ENCODE measurements at regions not wholly inside any gene's neighbourhood (a gene's known extent, or its start where the extent isn't known, plus 50 kb on each side); places are given as distances from the start of the nearest gene placed in this dataset.
"Not testable (repeated sequence)": the region's sequence is repeated elsewhere in the genome, so short reads cannot be mapped to it uniquely, and the experiment has no call there.

DNA sequence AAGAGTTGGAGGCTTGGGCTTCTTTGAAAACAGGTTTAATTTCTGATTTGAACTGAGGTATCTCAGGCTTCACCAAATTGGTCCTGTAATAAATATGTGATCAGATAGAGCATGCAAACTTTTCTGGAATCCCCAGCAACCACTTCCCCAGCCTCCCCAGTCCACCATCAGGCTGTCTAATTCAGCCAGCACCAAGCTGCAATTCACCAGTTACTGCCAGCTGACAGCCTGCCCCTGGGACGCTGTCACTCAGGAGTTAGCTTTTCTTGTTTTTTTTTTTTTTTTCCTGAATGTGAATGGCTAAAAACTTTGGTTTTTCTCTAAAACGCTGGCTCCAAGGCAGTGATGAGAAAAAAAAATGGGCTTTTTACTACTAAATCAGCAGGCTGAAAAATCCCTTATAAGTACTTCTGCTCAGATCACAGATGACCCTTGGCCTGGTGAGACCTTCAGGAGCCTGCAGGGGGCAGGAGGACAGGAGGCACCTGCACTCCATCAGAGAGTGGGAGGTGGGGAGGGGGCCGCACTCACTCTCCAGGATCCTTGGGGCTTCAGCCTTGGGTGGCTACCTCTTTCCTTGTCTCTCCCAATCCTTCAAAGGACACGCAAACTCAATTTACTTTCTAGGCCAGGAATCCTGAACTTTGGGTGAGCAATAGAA lies 349.4 kb downstream of the GATA3 start:
- TF ChIP-seq, protein P1, sequence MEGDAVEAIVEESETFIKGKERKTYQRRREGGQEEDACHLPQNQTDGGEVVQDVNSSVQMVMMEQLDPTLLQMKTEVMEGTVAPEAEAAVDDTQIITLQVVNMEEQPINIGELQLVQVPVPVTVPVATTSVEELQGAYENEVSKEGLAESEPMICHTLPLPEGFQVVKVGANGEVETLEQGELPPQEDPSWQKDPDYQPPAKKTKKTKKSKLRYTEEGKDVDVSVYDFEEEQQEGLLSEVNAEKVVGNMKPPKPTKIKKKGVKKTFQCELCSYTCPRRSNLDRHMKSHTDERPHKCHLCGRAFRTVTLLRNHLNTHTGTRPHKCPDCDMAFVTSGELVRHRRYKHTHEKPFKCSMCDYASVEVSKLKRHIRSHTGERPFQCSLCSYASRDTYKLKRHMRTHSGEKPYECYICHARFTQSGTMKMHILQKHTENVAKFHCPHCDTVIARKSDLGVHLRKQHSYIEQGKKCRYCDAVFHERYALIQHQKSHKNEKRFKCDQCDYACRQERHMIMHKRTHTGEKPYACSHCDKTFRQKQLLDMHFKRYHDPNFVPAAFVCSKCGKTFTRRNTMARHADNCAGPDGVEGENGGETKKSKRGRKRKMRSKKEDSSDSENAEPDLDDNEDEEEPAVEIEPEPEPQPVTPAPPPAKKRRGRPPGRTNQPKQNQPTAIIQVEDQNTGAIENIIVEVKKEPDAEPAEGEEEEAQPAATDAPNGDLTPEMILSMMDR (IDR thresholded peaks at IDR 0.05), result no peak
- DNase-seq (ENCODE audit: low spot score) (no peak), ATAC-seq (ENCODE audit: low FRiP score) (no peak)

DNA sequence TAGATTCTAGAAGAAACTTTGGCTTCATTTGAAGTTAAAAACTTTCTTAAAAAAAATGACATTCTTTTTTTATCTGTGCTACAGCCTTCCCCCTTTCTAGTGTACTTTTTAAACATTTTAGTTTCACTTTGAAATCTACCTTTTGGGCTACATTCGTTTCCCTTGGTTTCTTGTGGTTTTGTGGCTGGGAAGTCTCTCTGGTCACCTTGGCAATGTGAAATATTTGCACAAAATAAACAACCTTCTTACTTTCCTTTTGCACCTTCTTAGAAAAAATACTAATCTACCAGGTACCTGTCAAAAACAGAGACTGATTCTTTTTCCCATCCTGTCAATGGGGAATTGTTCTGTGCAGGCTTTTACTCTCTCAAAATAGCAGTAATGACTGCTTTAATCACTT lies 350.2 kb downstream of the GATA3 start:
- ATAC-seq (ENCODE audit: low FRiP score), result no peak
- TF ChIP-seq, protein P1 (IDR thresholded peaks at IDR 0.05), result no peak
- no peak for DNase-seq (ENCODE audit: low spot score)

DNA sequence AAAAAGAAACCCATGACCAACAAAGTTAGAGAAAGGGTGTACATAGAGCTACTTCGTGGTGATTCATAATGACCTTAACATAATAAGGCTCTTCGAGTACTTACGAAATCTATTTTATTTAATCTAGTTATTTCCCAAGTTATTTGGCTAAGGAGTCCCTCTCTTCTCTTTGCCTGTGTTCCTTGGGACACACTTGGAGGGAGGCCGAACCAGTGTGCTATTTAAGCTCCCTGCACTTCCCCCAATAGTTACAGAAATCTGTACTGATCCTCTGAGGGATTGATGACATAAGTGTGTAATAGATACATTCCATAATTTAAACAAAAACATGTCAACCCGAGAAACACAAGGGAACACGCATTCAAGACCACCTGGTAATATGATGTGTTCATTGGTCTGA lies 351.1 kb downstream of the GATA3 start:
- DNase-seq (ENCODE audit: low spot score), result no peak
- TF ChIP-seq, protein P1 (IDR thresholded peaks at IDR 0.05), result no peak
- ATAC-seq (ENCODE audit: low FRiP score), result no peak

DNA sequence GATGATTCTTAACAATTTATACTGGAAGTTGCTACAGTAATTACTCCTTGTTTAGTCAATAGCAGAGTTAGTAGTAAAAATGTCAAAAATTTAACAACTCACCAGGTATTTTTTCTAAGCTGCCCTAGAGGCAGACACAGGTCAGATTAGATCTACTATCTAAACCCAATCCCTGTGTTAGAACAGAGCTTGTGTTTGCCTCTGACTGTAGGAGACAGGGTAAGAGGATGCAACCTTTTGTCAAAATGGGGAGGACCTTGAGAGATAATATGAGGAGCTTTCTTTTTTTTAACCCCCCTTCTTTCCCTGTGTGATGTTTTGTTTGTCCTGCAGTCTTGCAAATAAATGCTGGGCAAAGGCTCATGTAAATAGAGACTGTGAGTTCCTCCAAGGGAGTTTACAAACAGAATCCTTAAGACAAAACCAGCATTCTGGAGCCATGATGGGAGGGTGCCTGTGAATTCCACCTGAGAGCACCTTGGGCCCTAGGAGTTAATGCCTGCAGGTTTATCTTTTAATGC lies 353.1 kb downstream of the GATA3 start:
- DNase-seq (ENCODE audit: low spot score), result no peak
- TF ChIP-seq, protein P1 (IDR thresholded peaks at IDR 0.05), result no peak
- no peak for ATAC-seq (ENCODE audit: low FRiP score)

DNA sequence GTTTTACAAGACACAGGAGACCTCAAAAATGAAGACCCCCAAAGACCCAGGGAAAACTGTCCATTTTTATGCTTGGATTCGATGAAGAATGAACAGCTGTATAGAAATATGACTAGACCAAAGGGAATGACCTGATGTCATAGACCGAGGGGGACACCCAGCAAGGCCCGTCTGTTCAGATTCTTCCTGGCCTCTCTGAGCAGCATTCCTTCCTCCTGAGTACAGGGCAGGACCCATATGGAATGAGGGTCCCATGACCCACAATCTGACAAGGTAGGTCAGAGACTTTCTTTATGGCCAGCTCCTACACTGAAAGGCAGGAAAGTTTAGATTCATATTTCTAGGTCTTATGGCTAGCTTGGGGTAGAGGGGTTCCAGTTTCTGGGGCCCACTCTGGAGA lies 356.0 kb downstream of the GATA3 start:
- TF ChIP-seq, protein P1 (IDR thresholded peaks at IDR 0.05), result no peak
- no peak for DNase-seq (ENCODE audit: low spot score)
- no peak for ATAC-seq (ENCODE audit: low FRiP score)

DNA sequence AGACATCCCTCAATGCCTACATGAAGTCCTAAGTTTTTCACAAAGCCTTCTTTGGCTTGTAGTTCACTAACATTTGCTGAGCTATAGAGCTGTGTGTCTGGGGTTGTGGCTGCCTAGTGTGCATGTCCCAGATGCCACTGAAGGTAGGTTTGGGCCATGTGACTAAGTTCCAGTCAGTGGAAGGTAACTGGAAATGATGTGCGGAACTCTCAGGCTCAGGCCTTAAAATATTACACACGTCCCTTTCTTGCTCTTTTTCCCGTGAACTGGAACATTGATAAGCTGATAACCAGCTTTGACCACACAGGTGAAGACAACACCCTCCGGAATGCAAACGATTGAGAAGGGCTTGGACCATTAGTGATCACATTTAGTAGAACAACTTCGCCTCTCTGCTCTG lies 358.1 kb downstream of the GATA3 start:
- ATAC-seq (ENCODE audit: low FRiP score) (no peak), DNase-seq (ENCODE audit: low spot score) (no peak)
- TF ChIP-seq, protein P1 (IDR thresholded peaks at IDR 0.05), result no peak

DNA sequence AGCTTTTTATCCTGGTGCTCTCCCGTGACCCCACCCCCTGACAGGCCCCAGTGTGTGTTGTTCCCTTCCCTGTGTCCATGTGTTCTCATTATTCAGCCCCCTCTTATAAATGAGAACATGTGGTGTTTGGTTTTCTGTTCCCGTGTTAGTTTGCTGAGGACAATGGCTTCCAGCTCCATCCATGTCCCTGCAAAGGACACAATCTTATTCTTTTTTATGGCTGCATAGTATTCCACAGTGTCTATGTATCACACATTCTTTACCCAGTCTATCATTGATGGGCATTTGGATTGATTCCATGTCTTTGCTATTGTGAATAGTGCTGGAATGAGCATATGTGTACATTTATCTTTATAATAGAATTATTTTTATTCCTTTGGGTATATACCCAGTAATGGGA lies 360.5 kb downstream of the GATA3 start:
- DNase-seq (ENCODE audit: low spot score); ATAC-seq (ENCODE audit: low FRiP score): not testable (repeated sequence)
